BLaER1 (cell line): ENCODE measurements at regions not wholly inside any gene's neighbourhood (a gene's known extent, or its start where the extent isn't known, plus 50 kb on each side); places are given as distances from the start of the nearest gene placed in this dataset.

Experiments
- H3K27ac ChIP-seq: shearing (Covaris generic); formaldehyde crosslinking; 2 replicates; pipeline ENCODE4 v1.8.1; 2022
- H3K27me3 ChIP-seq: shearing (Covaris generic); formaldehyde crosslinking; 2 replicates; pipeline ENCODE4 v1.8.1; 2022
- H3K36me3 ChIP-seq: shearing (Covaris generic); formaldehyde crosslinking; 2 replicates; pipeline ENCODE4 v1.8.1; 2022
- H3K4me1 ChIP-seq: shearing (Covaris generic); formaldehyde crosslinking; 2 replicates; pipeline ENCODE4 v1.8.1; 2022
- H3K4me2 ChIP-seq: shearing (Covaris generic); formaldehyde crosslinking; 2 replicates; pipeline ENCODE4 v1.8.1; 2022
- H3K4me3 ChIP-seq: shearing (Covaris generic); formaldehyde crosslinking; 2 replicates; pipeline ENCODE4 v1.8.1; 2022
- H3K9ac ChIP-seq: shearing (Covaris generic); formaldehyde crosslinking; 2 replicates; pipeline ENCODE4 v1.8.1; 2022
- H3K9me3 ChIP-seq: shearing (Covaris generic); formaldehyde crosslinking; 2 replicates; pipeline ENCODE4 v1.8.1; 2022
- H4K20me1 ChIP-seq: shearing (Covaris generic); formaldehyde crosslinking; 2 replicates; pipeline ENCODE4 v1.8.1; 2022
- Cebpa-rat ChIP-seq: shearing (Covaris generic); IDR thresholded peaks from 2 replicates; pipeline ENCODE4 v1.8.1; 2022

GRCh38 chr5:24110004-24110615, 534.7 kb downstream of the CDH10 start:
- Histone ChIP-seq H3K9ac (no peak overlapping the region), H4K20me1 (no peaks in the 10 kb centered on the region), H3K27me3 (no peaks in the 10 kb centered on the region), H3K36me3 (no peaks in the 10 kb centered on the region), H3K4me2 (no peak overlapping the region), H3K9me3 (no peaks in the 10 kb centered on the region), H3K4me1 (no peaks in the 10 kb centered on the region), H3K4me3 (no peak overlapping the region), H3K27ac (no peak overlapping the region)
- no peak for TF ChIP-seq Cebpa-rat

DNA sequence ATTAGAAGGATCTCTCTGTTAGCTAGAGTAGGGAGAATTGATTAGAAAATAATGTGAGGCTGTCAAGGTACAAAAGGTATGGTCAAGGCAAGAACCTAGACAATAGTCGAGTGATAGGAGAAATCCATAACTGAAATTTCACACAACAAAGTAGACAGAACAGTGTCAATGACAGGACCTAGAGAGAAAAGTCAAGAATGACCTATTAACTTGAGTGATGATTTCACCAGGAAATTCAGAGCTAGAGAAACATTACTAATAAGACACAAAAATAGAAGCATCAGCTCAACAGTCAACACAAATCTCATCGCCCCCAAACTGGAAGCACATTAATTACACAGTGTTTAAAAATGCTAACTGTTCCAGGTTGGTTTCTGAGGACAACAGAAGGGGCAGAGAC, 532.4 kb downstream of the CDH10 start:
- Histone ChIP-seq H3K36me3 (no peaks in the 10 kb centered on the region), H3K4me2 (no peak overlapping the region), H3K9me3 (no peaks in the 10 kb centered on the region), H3K9ac (no peak overlapping the region), H3K27ac (no peak overlapping the region), H3K4me1 (no peaks in the 10 kb centered on the region), H3K27me3 (no peaks in the 10 kb centered on the region), H3K4me3 (no peak overlapping the region), H4K20me1 (no peaks in the 10 kb centered on the region)
- TF ChIP-seq Cebpa-rat: no peak

DNA sequence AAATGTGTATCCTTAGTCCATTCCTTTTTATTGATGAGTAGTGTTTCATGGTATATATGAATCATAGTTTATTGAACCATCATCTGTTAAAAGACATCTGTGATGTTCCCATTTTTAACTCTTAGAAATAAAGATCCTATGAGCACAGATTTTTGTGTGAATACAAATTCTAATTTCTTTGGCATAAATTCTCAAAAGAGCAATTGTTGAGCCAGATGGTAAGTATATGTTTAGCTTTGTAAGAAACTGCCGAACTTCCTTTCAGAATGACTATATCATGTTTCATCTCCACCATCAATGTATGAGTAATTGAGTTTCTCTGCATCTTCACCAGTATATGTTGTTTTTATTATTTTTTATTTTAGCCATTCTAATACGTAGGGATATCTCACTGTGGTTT, 526.4 kb downstream of the CDH10 start:
- TF ChIP-seq Cebpa-rat: no peak
- H3K9ac ChIP-seq: no peak overlapping the region
- H3K9me3 ChIP-seq: 0 out of 2 replicates have a peak, but pooled peaks cover 4% of the 10 kb centered on the region
- no peaks in the 10 kb centered on the region for H3K27me3 ChIP-seq
- H4K20me1 ChIP-seq: no peaks in the 10 kb centered on the region
- H3K4me2 ChIP-seq: no peak overlapping the region
- H3K4me3 ChIP-seq: no peak overlapping the region
- no peaks in the 10 kb centered on the region for H3K4me1 ChIP-seq
- no peak overlapping the region for H3K27ac ChIP-seq
- H3K36me3 ChIP-seq: no peaks in the 10 kb centered on the region

DNA sequence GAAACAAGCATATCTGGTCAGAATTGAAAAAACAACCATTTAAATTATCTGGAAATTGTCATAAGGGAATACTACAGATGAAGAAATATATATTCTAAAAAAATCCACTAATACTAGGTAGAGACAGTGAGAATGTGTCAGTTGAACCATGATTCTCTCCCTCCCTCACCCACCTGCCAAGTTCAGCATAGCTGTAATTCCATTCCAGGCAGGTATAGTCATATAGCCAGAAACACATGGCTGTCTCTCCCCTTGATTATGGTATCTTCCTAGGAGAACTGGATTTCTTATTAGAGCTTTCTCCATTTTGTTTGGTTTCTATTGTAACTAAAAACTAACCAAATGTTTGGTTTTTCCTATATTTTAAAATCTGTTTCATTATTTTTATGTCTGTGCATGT, 509.2 kb downstream of the CDH10 start:
- no peaks in the 10 kb centered on the region for H4K20me1 ChIP-seq
- H3K36me3 ChIP-seq: no peaks in the 10 kb centered on the region
- H3K9ac ChIP-seq: no peak overlapping the region
- no peak overlapping the region for H3K4me2 ChIP-seq
- no peaks in the 10 kb centered on the region for H3K9me3 ChIP-seq
- TF ChIP-seq Cebpa-rat: no peak
- no peaks in the 10 kb centered on the region for H3K27me3 ChIP-seq
- H3K4me3 ChIP-seq: no peak overlapping the region
- H3K4me1 ChIP-seq: no peaks in the 10 kb centered on the region
- H3K27ac ChIP-seq: no peak overlapping the region

DNA sequence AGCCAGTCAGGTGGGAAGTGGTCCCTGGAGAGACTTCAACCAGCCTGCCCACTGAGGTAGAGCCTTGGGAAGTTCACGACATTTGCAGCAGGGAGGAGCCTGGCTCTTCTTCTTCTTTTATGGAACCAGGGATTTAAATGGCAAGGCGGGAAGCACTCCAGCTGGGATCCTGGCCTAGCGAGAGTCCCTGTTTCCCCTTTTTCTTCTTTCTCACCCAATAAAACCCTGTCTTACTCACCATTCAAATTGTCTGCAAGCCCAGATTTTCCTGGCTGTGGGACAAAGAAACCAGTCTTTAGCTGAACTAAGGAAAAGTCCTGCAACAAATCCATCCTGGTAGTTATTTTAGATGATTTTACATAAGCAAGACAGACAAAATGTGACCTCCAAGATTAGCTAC, 503.7 kb downstream of the CDH10 start:
- Histone ChIP-seq H3K27me3 (no peaks in the 10 kb centered on the region), H3K9ac (no peak overlapping the region), H3K4me1 (no peaks in the 10 kb centered on the region), H3K4me3 (no peak overlapping the region), H3K36me3 (no peaks in the 10 kb centered on the region), H3K4me2 (no peak overlapping the region), H4K20me1 (no peaks in the 10 kb centered on the region), H3K27ac (no peak overlapping the region), H3K9me3 (no peaks in the 10 kb centered on the region)
- TF ChIP-seq Cebpa-rat: no peak

- Histone ChIP-seq H3K4me1 (no peaks in the 10 kb centered on the region), H3K4me2 (no peak overlapping the region), H3K9ac (no peak overlapping the region), H3K27me3 (no peaks in the 10 kb centered on the region), H3K9me3 (no peaks in the 10 kb centered on the region), H3K36me3 (no peaks in the 10 kb centered on the region), H3K4me3 (no peak overlapping the region), H3K27ac (no peak overlapping the region), H4K20me1 (no peaks in the 10 kb centered on the region)
- TF ChIP-seq Cebpa-rat: no peak
Observed at GRCh38 chr5:24142341-24142740, 502.4 kb downstream of the CDH10 start.

DNA sequence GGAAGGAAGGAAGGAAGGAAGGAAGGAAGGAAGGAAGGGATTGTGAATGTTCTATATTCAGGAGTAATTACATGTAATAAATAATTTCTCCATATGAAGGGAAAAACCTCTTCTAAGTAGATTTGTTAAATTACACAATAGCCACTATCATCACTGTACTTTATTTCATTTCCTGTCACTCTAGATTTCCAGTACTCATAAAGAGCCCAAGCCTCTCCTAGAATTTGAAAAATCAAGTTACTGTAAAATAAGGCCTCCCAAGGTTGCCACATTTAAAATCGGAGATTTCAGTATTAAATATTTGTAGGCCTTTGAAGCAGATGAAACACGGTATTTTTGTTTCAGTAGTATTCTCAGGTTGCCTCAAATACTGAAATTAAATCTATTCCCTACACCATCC, 499.0 kb downstream of the CDH10 start:
- Histone ChIP-seq H3K9me3 (no peaks in the 10 kb centered on the region), H3K4me3 (no peak overlapping the region), H3K4me2 (no peak overlapping the region), H3K9ac (no peak overlapping the region), H3K36me3 (no peaks in the 10 kb centered on the region), H3K27ac (no peak overlapping the region), H3K4me1 (no peaks in the 10 kb centered on the region), H3K27me3 (no peaks in the 10 kb centered on the region), H4K20me1 (no peaks in the 10 kb centered on the region)
- no peak for TF ChIP-seq Cebpa-rat

GRCh38 chr5:24161559-24161958, 483.2 kb downstream of the CDH10 start:
- Histone ChIP-seq H3K36me3 (no peaks in the 10 kb centered on the region), H3K9me3 (no peaks in the 10 kb centered on the region), H3K27ac (no peak overlapping the region), H4K20me1 (no peaks in the 10 kb centered on the region), H3K4me2 (no peak overlapping the region), H3K9ac (no peak overlapping the region), H3K27me3 (no peaks in the 10 kb centered on the region), H3K4me1 (no peaks in the 10 kb centered on the region), H3K4me3 (no peak overlapping the region)
- no peak for TF ChIP-seq Cebpa-rat

DNA sequence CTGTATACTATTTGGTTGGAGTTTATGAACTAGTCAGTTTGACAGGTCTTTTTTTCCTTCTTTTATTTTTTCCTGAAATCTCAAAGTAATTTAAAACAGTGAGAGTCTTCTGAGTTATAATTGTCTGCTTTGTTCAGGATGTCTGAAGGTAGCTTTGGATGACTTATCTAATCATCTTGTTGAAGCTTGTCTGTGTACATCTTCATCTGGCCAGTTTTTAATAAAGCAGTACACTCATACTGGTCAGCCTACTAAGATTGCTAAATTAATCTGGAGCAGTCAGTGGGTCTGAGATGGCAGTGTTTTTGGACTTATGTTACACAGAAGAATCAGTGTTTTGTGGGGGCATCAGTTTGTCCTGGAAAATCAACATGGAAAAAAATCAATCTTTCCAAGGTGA, 482.4 kb downstream of the CDH10 start:
- Histone ChIP-seq H3K4me1 (no peaks in the 10 kb centered on the region), H3K27ac (no peak overlapping the region), H3K9me3 (no peaks in the 10 kb centered on the region), H3K4me2 (no peak overlapping the region), H4K20me1 (no peaks in the 10 kb centered on the region), H3K4me3 (no peak overlapping the region), H3K36me3 (no peaks in the 10 kb centered on the region), H3K27me3 (no peaks in the 10 kb centered on the region), H3K9ac (no peak overlapping the region)
- no peak for TF ChIP-seq Cebpa-rat

- no peaks in the 10 kb centered on the region for H3K4me1 ChIP-seq
- no peaks in the 10 kb centered on the region for H3K27me3 ChIP-seq
- no peaks in the 10 kb centered on the region for H3K36me3 ChIP-seq
- no peak overlapping the region for H3K9ac ChIP-seq
- no peak overlapping the region for H3K27ac ChIP-seq
- H3K4me2 ChIP-seq: no peak overlapping the region
- H3K9me3 ChIP-seq: no peaks in the 10 kb centered on the region
- H4K20me1 ChIP-seq: no peaks in the 10 kb centered on the region
- TF ChIP-seq Cebpa-rat: no peak
- H3K4me3 ChIP-seq: no peak overlapping the region
Observed at GRCh38 chr5:24163091-24163490, 481.7 kb downstream of the CDH10 start.

DNA sequence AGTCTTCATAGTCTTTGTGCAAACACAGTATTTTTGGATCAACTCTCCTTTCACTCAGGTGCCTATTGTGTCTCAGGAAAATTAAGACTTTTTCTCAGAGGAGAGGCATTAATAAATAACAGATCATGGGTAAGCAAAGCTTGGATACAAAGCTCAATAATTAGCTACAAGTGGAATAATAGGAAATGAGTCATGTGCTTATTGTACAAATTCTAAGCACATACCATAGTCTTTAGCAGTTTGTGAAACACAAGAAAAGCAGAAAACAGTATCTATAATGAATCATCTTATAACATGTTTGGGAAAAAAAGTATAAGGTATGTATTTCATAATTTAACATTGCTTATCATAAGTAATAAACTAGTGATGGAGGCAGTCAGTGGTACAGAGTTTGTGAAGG, 477.0 kb downstream of the CDH10 start:
- Histone ChIP-seq H3K4me3 (no peak overlapping the region), H3K27ac (no peak overlapping the region), H3K27me3 (no peaks in the 10 kb centered on the region), H4K20me1 (no peaks in the 10 kb centered on the region), H3K9ac (no peak overlapping the region), H3K9me3 (no peaks in the 10 kb centered on the region), H3K4me2 (no peak overlapping the region), H3K4me1 (no peaks in the 10 kb centered on the region), H3K36me3 (no peaks in the 10 kb centered on the region)
- no peak for TF ChIP-seq Cebpa-rat
